Effector memory CD4-positive, alpha-beta T cell (primary cell): ENCODE measurements at regions not wholly inside any gene's neighbourhood (a gene's known extent, or its start where the extent isn't known, plus 50 kb on each side); places are given as distances from the start of the nearest gene placed in this dataset.

ENCODE experiments used
- DNase-seq, 3 donors: peaks; one replicate each; pipeline ENCODE4 v3.0.0-alpha.2; 2020
- H3K27ac ChIP-seq: 2 replicates; pipeline ENCODE4 v1.7.0; 2013; ENCODE audit warnings: mild to moderate bottlenecking, low read length, moderate library complexity; ENCODE audit not compliant: insufficient read depth, poor library complexity, severe bottlenecking
- H3K27me3 ChIP-seq: replicated peaks from 2 replicates; pipeline ENCODE4 v1.7.0; 2013; ENCODE audit warnings: mild to moderate bottlenecking, low read length; ENCODE audit not compliant: insufficient read depth, control insufficient read depth, poor library complexity, severe bottlenecking
- H3K36me3 ChIP-seq: 2 replicates; pipeline ENCODE4 v1.7.0; 2013; ENCODE audit warnings: mild to moderate bottlenecking, low read length, moderate library complexity; ENCODE audit not compliant: control insufficient read depth, insufficient read depth
- H3K4me1 ChIP-seq: 2 replicates; pipeline ENCODE4 v1.7.0; 2013; ENCODE audit warnings: low read length, mild to moderate bottlenecking; ENCODE audit not compliant: control insufficient read depth, insufficient read depth, poor library complexity, severe bottlenecking
- H3K4me3 ChIP-seq: 2 replicates; pipeline ENCODE4 v1.7.0; 2013; ENCODE audit warnings: low read length, low read depth, mild to moderate bottlenecking; ENCODE audit not compliant: insufficient read depth, poor library complexity, severe bottlenecking
- H3K9me3 ChIP-seq: 2 replicates; pipeline ENCODE4 v1.7.0; 2013; ENCODE audit warnings: mild to moderate bottlenecking, low read length, moderate library complexity; ENCODE audit not compliant: control insufficient read depth

DNA sequence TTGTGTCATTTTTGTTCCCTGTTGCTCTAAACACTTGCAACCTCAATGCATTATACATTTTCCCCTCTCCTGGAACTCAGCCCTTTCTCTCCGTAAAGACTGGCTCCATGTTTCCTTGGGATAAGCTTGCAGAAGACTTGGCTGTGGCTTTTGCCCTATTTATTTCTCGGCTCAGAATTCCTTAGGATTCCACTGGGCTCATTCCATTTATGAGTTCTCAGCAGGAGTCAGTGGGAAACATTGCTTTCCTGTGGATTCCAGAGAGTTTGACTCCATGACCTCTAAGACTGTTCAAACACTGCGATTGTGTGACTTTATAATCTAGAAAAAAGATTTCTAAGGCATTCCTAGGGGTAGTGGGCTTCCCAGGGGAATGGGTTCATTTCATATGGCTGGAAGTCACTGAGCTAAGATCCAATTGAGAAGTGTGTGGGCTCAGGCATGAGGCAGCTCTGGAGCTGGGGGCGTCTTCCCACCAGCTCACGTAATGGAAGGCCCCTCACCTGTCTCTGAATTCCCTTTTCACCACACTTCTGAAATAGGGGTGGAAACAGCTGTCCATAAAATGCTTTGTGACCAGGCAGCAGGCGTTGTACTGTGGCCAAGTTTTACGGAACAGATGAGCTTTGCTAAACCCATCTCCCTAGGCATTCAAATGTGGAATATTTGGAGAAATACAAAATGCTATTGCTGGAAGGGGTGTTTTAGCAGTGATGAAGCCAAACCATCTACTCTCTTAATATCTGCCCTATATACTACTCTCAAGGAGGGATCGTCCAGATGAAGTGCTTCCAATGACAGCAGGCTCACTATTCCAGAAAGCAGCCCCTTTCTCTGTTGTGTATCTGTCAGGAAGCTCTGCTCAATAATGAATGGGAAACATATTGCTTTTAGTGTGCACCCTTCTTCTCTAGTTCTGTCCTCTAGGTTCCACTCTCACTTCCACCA, 91.8 kb upstream of the BCL6 start:
- H3K4me1 ChIP-seq: no peaks in the 10 kb centered on the region
- H3K36me3 ChIP-seq: no peaks in the 10 kb centered on the region
- H3K27ac ChIP-seq: no peak overlapping the region
- H3K4me3 ChIP-seq: no peak overlapping the region
- DNase-seq: no peak
- H3K27me3 ChIP-seq: no peaks in the 10 kb centered on the region
- no peaks in the 10 kb centered on the region for H3K9me3 ChIP-seq

DNA sequence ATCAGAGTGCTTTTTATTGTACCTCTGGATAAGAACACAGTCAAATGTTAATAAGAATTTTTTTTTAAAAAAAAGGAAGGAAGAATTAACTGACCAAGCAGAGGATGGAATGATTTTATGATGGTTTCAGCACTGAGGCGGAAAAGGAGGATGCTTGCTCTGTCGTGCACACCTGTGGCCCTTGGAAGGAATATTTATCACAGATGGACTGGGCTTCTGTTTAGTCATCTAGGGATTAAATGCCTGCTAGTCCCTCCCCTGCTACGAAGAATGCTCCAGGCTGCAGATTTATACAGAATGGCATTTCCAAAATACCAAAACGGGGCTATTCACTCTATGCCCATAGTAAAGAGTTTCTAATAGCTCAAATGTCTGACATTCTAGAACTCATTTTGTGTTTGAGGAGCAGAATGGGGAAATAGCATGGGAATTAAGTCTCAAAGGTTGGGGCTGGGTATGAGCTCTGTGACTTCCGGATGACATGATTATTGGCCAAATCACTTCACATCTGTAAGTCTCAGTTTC, 92.8 kb upstream of the BCL6 start:
- DNase-seq: no peak
- Histone ChIP-seq H3K27me3 (no peaks in the 10 kb centered on the region), H3K4me1 (no peaks in the 10 kb centered on the region), H3K27ac (no peak overlapping the region), H3K36me3 (no peaks in the 10 kb centered on the region), H3K9me3 (no peaks in the 10 kb centered on the region), H3K4me3 (no peak overlapping the region)

DNA sequence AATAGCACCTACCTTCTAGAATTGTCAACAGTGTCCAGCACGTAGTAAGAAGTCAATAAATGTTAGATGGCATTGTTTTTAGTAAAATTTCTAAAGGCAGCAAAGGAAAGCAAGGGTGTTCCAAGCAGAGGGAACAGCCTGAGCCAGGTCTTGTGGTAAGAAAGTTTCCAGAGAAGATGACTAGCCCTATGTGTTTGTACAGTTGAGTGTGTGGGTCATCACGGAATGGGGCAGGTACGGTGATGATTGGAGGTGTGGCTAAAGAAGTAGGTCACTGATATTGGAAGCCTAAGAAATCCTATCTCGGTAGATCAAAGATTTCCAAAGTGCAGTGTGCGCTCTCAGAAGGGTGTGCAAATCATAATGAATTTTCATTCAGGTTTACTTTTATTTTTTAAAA, 94.2 kb upstream of the BCL6 start:
- Histone ChIP-seq H3K9me3 (no peaks in the 10 kb centered on the region), H3K4me3 (no peak overlapping the region)
- no peak for DNase-seq

DNA sequence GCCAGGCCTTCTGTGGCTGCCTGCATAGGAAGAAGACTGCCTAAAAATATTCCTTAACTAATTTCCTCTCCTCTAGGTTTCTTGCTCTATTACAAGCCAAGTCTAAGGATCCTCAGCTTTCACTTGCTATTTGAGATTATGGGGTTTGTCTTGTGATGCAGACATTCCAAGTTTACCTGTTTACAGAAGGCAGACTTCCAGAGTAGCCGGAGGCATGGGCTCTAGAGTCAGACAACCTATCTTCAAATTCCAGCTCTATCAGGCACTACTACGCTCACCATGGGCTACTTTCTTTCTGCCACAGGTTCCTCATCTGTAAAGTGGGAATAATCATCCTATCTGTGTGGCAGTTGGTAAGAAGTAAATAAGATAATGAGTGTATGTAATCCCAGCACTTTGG, 95.6 kb upstream of the BCL6 start:
- Histone ChIP-seq H3K36me3 (no peaks in the 10 kb centered on the region), H3K27me3 (no peaks in the 10 kb centered on the region), H3K4me3 (no peak overlapping the region), H3K4me1 (no peaks in the 10 kb centered on the region), H3K27ac (no peak overlapping the region), H3K9me3 (no peaks in the 10 kb centered on the region)
- DNase-seq: no peak

More for the DNA sequence above, 94.2 kb upstream of the BCL6 start:
- Histone ChIP-seq H3K27me3 (no peaks in the 10 kb centered on the region), H3K36me3 (no peaks in the 10 kb centered on the region), H3K27ac (no peak overlapping the region), H3K4me1 (no peaks in the 10 kb centered on the region)

DNA sequence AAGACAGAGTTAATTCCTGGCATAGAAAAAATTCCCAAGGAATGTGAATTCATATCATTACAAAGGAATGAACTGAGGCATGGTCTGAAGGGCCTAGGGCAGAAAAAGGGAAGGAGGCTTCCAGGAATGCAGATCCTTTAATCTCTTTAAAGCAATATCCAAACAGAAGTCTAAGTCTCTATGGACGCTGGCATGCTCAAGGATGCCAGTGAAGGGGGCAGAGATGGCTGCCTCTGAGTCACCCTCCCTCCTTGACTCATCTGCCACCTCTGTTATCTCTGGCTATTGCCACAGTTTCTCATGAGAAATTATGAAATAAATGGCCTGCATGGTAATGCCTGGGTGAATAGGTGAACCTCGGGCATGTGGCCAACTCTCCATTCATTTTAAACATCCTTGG, 96.3 kb upstream of the BCL6 start:
- Histone ChIP-seq H3K4me1 (no peaks in the 10 kb centered on the region), H3K9me3 (no peaks in the 10 kb centered on the region), H3K36me3 (no peaks in the 10 kb centered on the region), H3K27me3 (no peaks in the 10 kb centered on the region), H3K4me3 (no peak overlapping the region), H3K27ac (no peak overlapping the region)
- DNase-seq: no peak

DNA sequence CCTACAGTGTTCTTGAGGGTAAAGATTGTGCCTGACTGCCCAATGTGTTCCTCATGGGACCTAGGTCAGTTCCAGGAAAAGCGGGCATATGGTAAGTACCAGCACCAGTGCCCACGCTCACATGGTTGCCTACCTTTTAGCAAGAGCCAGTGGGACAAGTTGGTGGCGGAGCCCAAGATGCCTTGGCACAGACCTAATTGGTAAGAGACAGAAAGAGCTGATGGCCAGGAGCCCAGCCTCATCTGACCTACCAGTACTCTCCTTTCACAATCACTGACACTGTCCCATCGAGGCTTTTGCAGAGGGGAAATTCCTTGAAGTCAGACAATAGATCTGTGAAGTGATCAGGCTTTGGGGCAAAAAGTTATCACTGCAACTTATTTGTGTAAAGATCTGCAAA, 98.4 kb upstream of the BCL6 start:
- Histone ChIP-seq H3K4me3 (no peak overlapping the region), H3K36me3 (no peaks in the 10 kb centered on the region), H3K9me3 (no peaks in the 10 kb centered on the region), H3K27me3 (no peaks in the 10 kb centered on the region), H3K4me1 (no peaks in the 10 kb centered on the region), H3K27ac (no peak overlapping the region)
- no peak for DNase-seq

DNA sequence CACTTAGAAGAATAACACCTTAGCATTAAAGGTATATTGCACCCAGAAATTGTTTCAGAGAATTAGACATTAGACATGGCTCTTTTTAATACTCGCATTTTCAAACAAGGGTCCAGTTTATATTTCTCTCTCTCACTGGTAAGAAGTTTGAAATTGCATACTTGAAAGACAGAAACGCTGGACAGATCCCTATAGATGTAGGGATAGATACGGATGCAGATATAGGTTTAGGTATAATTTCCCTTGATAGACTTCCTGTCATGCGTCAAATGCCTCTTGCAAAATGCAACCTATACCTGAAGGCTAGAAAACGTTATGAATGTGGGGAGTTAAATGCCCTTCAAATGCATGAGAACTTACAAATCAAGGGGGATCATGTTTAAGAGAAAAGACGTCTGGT, 99.4 kb upstream of the BCL6 start:
- DNase-seq: no peak
- Histone ChIP-seq H3K27ac (no peak overlapping the region), H3K4me3 (no peak overlapping the region), H3K9me3 (no peaks in the 10 kb centered on the region), H3K36me3 (no peaks in the 10 kb centered on the region), H3K4me1 (no peaks in the 10 kb centered on the region), H3K27me3 (no peaks in the 10 kb centered on the region)

DNA sequence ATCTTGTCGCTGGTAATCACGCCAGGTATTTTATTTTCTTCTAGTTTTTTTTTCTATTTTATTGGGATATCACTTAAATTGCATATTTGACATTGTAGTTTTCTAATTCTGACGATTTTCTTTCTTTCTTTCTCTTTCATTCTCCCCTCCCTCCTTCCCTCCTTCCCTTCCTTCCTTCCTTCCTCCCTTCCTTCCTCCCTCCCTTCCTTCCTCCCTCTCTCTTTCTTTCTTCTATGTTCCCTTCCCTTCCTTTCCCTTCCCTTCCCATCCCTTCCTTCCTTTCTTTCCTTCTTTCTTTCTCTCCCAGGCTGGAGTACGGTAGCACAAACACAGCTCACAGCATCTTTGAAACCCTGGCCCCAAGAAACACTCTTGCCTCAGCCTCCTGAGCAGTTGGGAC, 100.6 kb upstream of the BCL6 start:
- Histone ChIP-seq H3K9me3 (no peaks in the 10 kb centered on the region), H3K4me1 (no peaks in the 10 kb centered on the region), H3K36me3 (no peaks in the 10 kb centered on the region), H3K27ac (no peak overlapping the region), H3K27me3 (no peaks in the 10 kb centered on the region), H3K4me3 (no peak overlapping the region)
- DNase-seq: no peak

DNA sequence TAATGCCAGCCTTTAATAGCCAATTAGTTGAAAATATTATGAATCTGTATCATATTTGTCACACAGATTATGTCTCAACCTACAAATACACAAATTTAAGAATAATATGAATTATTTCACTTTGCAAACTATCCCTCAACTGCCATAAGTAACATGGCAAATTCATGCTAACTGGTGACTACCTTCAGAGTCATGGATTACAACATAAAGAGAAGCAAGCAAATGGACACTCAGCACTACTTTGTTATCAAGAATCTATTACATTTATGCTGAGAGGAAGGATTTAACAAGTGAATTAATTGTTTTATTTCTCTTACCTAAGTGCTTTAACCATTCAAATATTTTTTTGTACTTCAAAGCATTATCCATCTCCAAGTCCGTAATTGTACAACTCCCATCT, 103.1 kb upstream of the BCL6 start:
- no peaks in the 10 kb centered on the region for H3K36me3 ChIP-seq
- H3K27me3 ChIP-seq: no peaks in the 10 kb centered on the region
- H3K9me3 ChIP-seq: no peaks in the 10 kb centered on the region
- no peak for DNase-seq
- H3K27ac ChIP-seq: no peak overlapping the region
- H3K4me1 ChIP-seq: no peaks in the 10 kb centered on the region
- H3K4me3 ChIP-seq: no peak overlapping the region

DNA sequence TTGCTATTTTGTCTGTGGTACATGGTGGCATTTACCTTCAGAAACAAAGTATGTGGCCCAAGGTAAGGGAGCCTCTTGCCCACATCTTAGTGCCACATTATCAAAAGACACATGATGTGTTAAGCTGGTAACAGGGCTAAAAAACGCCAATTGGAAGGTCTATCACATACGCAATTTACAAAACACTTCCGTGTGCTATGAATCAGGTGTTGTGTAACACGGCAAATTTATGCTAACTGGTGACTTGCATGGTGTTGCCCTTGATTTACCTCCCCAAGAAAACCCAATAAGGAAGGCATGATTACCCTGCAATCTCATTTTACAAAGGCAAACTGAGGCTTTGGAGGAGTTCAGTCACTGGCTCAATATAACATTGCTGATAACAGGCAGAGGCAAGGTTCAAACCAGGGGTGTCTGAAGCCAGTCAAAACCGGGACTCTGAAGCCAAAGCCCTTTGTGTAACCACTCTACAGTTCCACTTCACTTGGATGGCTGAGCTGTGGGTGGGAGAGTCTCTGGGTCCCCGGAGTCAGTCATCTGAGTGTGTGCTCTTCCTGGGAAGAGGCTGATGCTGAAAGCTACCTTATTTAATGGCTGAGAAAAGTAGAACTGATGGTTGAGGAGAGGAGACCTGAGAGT, 103.9 kb upstream of the BCL6 start:
- DNase-seq: no peak

More for the DNA sequence above, 103.9 kb upstream of the BCL6 start:
- Histone ChIP-seq H3K4me3 (no peak overlapping the region), H3K27me3 (no peaks in the 10 kb centered on the region), H3K4me1 (no peaks in the 10 kb centered on the region), H3K9me3 (no peaks in the 10 kb centered on the region), H3K27ac (no peak overlapping the region), H3K36me3 (no peaks in the 10 kb centered on the region)
